ENCODE measurements at regions not wholly inside any gene's neighbourhood (a gene's known extent, or its start where the extent isn't known, plus 50 kb on each side); places are given as distances from the start of the nearest gene placed in this dataset.

DNA sequence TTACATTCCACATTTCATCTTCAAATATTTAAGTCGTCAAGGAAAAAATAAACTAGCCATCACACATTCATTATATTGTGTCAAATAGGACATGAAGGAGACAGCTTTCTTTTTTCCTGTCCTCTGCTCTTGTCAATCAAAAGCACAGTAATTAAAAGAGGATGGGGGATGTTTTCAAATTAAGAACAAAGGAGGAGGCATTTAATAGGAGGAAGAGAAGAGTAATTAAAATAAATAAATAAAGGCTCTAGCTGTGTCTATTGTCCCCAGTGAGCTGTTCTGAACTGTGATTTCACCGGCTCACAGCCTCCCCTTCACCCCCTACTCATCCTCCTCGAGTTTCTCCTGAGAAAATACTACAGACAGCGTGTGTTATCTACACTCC, 1377.1 kb upstream of the PIK3C3 start:
- DNase-seq (ENCODE audit: low read depth in 1 of 2, low spot score in 1 of 2): no peak
- Histone ChIP-seq H3K36me3 (no peaks in the 10 kb centered on the region), H3K27me3 (no peaks in the 10 kb centered on the region), H3K9me3 (ENCODE audit: low read depth) (no peaks in the 10 kb centered on the region), H3K4me3 (no peak overlapping the region), H3K4me1 (ENCODE audit: low read depth) (no peaks in the 10 kb centered on the region), H3K27ac (no peak overlapping the region)
- TF ChIP-seq, protein P1, sequence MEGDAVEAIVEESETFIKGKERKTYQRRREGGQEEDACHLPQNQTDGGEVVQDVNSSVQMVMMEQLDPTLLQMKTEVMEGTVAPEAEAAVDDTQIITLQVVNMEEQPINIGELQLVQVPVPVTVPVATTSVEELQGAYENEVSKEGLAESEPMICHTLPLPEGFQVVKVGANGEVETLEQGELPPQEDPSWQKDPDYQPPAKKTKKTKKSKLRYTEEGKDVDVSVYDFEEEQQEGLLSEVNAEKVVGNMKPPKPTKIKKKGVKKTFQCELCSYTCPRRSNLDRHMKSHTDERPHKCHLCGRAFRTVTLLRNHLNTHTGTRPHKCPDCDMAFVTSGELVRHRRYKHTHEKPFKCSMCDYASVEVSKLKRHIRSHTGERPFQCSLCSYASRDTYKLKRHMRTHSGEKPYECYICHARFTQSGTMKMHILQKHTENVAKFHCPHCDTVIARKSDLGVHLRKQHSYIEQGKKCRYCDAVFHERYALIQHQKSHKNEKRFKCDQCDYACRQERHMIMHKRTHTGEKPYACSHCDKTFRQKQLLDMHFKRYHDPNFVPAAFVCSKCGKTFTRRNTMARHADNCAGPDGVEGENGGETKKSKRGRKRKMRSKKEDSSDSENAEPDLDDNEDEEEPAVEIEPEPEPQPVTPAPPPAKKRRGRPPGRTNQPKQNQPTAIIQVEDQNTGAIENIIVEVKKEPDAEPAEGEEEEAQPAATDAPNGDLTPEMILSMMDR (IDR thresholded peaks at IDR 0.05; ENCODE audit: low read depth, low read length): no peak

DNA sequence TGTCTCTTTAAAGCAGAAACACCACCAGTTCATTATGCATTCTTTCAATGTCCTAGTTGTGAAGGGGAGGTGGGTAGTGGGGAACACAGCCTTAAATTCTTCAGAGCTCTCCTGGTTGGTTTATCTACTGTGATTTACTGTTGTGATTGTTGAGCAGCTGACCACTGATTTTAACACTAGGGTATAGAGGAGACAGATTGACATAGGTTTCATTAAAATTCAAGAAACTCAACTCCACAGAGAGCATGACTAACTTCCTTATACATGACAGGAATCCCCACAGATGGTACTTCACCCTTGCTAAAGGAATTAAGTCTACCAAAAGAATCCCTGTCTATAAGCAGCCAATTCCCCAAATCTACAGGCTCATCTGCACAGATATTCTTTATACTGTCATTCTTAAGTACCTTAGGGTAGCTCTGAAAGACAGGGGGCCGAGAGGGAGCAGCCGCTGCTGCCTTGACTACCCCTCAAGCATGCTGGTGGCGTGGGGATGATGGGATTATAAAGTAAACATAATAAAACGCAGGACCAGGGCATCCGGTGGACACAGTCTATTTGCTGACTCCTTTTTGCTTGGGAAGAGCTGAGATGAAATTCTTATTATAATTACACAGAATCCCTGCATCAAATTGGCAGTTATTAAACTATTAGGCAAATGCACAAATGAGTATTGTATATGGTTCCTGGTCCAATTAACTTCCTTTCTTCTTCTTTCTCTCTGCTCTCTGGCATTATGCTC, 1377.6 kb upstream of the PIK3C3 start:
- H3K4me1 ChIP-seq (ENCODE audit: low read depth): no peaks in the 10 kb centered on the region
- H3K27me3 ChIP-seq: no peaks in the 10 kb centered on the region
- no peak overlapping the region for H3K4me3 ChIP-seq
- H3K9me3 ChIP-seq (ENCODE audit: low read depth): no peaks in the 10 kb centered on the region
- no peak overlapping the region for H3K27ac ChIP-seq
- DNase-seq (ENCODE audit: low read depth in 1 of 2, low spot score in 1 of 2): no peak
- H3K36me3 ChIP-seq: no peaks in the 10 kb centered on the region
- TF ChIP-seq, protein P1 (IDR thresholded peaks at IDR 0.05; ENCODE audit: low read depth, low read length): no peak

DNA sequence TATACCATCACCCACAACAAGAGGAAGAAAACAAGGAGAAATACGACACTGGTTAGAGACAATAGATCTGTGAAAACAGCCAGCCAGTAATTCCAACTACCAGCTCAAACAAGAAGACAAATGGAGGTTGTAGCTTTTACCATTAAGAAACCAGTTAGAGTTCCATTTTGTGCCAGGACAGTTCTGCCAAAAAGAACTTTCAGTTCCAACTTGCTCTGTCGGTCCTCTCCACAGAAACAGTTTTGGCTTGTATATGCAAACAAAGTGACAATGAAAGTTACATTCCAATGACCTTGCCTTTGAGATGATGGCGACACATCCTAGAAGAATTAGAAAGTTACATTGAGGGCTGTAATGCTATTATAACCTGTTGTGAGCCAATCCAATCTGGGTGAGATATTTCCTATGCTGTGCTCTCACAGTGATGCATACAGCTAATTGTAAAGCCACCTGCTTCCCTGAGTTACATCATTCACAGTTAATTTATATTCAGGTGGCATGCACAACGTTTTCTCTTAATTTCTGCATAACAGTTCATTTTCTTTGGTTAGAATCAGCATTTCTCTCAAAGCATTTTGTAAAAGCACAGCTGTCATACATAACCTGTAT, 1378.4 kb upstream of the PIK3C3 start:
- H3K27me3 ChIP-seq: no peaks in the 10 kb centered on the region
- no peaks in the 10 kb centered on the region for H3K9me3 ChIP-seq (ENCODE audit: low read depth)
- no peak overlapping the region for H3K4me3 ChIP-seq
- H3K27ac ChIP-seq: no peak overlapping the region
- TF ChIP-seq, protein P1 (IDR thresholded peaks at IDR 0.05; ENCODE audit: low read depth, low read length): no peak
- no peaks in the 10 kb centered on the region for H3K36me3 ChIP-seq
- H3K4me1 ChIP-seq (ENCODE audit: low read depth): no peaks in the 10 kb centered on the region
- DNase-seq (ENCODE audit: low read depth in 1 of 2, low spot score in 1 of 2): no peak

DNA sequence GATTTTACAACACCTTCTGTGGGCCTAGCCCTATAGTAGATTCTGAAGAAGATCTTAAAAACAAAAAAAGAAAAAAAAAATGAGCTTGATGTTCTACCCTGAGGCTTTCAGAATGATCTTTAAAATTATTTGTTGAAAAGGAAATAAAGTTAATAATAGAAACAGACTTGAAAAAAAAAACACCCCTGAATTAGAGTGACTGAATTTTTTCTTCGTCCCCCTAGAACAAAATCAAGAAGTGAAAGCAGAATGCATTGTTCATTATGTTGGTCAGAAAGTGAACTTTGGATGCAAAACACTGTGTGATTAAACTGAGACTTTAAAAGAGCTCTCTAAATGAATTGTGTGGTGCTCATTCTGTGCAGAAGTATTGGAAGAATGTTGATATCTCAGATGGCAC, 1384.4 kb upstream of the PIK3C3 start:
- no peaks in the 10 kb centered on the region for H3K9me3 ChIP-seq (ENCODE audit: low read depth)
- H3K4me3 ChIP-seq: no peak overlapping the region
- no peaks in the 10 kb centered on the region for H3K4me1 ChIP-seq (ENCODE audit: low read depth)

DNA sequence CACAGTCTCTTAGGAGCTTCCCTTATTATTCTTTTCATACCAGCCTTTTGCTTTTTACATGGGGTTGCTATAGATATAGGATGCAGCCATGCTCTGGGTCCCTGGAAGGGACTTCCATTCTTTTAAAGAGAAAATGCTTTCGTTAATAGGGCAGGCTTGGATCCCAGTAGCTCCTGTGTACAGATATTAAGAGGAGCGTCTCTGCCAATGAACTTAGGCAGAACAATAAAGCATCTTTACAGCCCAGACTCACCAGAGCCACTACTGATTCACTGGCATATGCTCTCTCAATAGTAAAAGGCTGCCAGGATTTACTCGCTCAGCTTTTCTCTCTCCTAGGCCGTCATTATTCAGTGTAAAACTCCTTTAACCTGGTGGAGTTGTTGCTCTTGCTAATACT, 1385.4 kb upstream of the PIK3C3 start:
- no peak overlapping the region for H3K4me3 ChIP-seq
- no peak for DNase-seq (ENCODE audit: low read depth in 1 of 2, low spot score in 1 of 2)
- H3K27me3 ChIP-seq: no peaks in the 10 kb centered on the region
- no peak overlapping the region for H3K27ac ChIP-seq
- H3K9me3 ChIP-seq (ENCODE audit: low read depth): no peaks in the 10 kb centered on the region
- no peaks in the 10 kb centered on the region for H3K4me1 ChIP-seq (ENCODE audit: low read depth)
- TF ChIP-seq, protein P1 (IDR thresholded peaks at IDR 0.05; ENCODE audit: low read depth, low read length): no peak
- no peaks in the 10 kb centered on the region for H3K36me3 ChIP-seq

More for the DNA sequence above, 1384.4 kb upstream of the PIK3C3 start:
- Histone ChIP-seq H3K27ac (no peak overlapping the region), H3K27me3 (no peaks in the 10 kb centered on the region), H3K36me3 (no peaks in the 10 kb centered on the region)
- no peak for DNase-seq (ENCODE audit: low read depth in 1 of 2, low spot score in 1 of 2)
- TF ChIP-seq, protein P1 (IDR thresholded peaks at IDR 0.05; ENCODE audit: low read depth, low read length): no peak

All from cardiac muscle cell (in vitro differentiated cells and primary cell).